ENCODE measurements at regions not wholly inside any gene's neighbourhood (a gene's known extent, or its start where the extent isn't known, plus 50 kb on each side); places are given as distances from the start of the nearest gene placed in this dataset.
"Not testable (repeated sequence)": the region's sequence is repeated elsewhere in the genome, so short reads cannot be mapped to it uniquely, and the experiment has no call there.

DNA sequence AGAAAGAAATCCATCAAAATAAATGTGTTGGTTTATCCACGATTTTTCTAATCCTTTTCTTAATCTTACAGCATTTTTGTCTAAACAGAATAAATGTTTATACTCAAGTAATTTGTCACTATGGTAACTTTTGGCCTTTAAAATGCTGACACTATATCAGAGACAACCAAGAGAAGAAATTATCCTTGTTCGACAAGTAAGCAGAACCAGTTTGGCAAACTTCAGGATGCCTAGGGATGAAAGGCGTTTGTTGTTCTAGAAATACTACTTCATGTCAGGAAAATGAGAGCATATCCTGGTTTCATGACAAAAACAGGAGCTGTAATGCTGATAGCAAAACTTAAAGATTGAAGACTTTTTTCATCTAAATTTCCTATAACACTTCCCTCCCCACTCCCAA is 308.0 kb upstream of the ATP11B start:
- in situ Hi-C loops (cut with HindIII; ENCODE audit: low sequenced_read_pairs), result no loop called here

DNA sequence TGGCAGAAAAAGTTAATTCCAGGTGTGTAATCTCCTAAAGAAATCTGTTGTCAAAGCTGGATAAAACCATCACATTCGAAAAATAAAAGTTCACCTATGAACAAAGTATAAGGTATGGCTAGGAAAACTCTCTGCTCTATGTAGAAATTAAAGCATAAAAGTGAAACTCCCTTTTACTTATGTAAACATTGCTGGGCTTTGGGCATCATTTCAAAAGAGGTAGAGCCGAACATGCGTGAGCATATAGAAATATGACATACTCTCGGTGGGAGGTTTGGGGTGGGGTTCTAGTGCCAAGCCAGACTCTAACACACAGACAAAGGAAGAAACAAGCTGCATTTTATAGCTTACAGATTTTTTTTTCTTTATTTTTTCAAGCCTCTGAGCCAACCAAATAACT is 306.8 kb upstream of the ATP11B start:
- in situ Hi-C loops (cut with HindIII; ENCODE audit: low sequenced_read_pairs), result no loop called here

DNA sequence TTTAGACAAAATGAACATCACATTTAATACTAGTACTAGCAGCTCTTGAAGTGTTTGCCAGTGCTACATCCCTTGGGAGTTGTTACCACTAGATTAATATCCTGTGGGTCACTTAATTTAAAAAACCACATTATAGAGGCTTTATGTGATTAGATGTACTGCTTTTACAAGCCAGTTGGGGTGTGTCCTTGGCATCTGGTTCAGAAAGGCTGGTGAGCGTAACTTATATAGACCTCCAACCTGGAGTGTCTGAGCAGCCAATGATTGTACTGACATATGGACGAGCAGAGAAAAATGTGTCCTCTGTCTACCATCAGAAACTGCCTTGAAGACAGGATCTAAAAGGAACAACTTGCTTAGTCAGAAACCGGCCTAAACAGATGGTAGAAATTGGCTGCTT is 306.2 kb upstream of the ATP11B start:
- in situ Hi-C loops (cut with HindIII; ENCODE audit: low sequenced_read_pairs), result no loop called here

- in situ Hi-C loops (cut with HindIII; ENCODE audit: low sequenced_read_pairs), result no loop called here
These were observed 305.7 kb upstream of the ATP11B start for GRCh38 chr3:182487611-182488010.

DNA sequence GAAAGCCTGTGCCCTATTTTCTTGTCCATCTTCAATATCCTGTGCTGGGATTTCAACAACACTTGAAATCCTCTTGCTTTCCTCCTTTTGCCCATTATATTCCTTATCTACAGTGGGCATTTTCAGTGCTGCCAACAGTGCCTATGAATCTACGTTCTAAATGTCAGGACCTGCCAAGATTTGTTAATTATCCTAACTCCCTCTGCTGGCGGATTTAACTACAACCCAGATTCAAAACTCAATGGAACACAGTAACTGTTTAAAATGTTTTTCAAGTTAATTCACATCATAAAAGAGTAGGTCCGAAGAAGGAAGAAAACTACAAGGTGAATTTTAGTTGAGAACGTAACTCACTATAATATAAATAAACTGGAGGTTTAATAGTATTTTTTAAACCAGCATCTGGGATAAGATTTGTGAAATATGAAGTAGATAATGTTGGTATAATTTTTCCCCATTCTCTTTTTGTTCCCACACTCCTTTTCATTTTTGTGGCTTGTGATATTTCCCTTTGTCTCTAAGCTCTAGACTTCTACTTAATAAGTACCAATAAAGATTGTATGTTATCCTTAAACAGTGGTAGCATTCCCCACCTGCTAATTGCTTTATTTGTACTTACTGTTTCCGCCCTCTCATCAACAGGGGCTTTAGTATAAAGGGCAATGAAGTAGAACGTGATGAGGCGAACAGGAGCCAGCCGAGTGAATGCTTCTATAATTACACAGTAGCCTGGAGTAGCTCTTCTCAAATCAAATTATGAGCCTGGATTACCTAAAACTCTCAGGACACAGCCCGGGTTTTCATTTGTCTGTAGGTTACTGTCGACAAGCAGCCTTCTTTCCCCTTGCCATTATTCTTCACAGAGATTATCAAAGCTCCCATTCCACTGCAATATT is 302.5 kb upstream of the ATP11B start:
- in situ Hi-C loops (cut with HindIII; ENCODE audit: low sequenced_read_pairs), result no loop called here

DNA sequence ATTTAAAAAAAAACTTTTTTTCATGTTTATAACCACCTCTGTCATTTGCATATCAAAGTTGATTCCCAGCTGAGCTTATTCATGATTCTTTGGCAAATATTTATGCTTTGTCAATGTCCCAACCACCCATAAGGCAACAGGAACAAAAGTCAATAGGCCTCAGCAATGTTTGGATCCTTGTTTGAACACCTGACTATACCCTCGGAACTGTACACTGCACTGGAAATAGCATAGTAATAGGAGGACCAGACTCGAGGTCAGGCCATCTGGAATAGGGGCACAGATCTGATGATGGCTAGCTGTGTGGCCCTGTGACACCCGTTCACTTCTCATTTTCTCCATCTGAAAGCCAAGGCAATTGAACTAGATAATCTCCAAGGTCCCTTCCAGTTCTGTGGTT is 301.7 kb upstream of the ATP11B start:
- in situ Hi-C loops (cut with HindIII; ENCODE audit: low sequenced_read_pairs), result no loop called here

- in situ Hi-C loops (cut with HindIII; ENCODE audit: low sequenced_read_pairs), result no loop called here
These were observed 300.8 kb upstream of the ATP11B start for GRCh38 chr3:182492536-182492935.

GRCh38 chr3:182500289-182500688 is 293.0 kb upstream of the ATP11B start:
- in situ Hi-C loops (cut with HindIII; ENCODE audit: low sequenced_read_pairs), result no loop called here

DNA sequence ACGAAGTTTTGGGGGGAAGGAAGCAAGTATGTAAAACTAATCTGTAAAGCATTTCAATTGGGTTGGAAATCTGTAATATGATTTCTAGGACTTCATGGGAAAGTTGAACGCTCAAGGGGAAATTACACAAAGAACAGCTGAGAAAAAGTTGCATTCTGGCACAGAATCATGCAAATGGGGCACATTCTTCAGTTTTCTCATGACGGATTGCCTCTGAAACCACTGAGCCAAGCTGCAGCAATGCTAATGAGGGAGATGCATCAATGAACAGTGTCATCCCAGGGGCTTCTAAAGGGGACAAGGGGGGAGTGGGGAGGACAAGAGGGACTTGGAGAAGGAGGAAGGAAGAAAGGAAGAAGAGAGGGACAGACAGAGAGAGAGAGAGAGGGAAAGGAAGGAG is 291.4 kb upstream of the ATP11B start:
- in situ Hi-C loops (cut with HindIII; ENCODE audit: low sequenced_read_pairs), result no loop called here

GRCh38 chr3:182503401-182503800 is 289.9 kb upstream of the ATP11B start:
- in situ Hi-C loops (cut with HindIII; ENCODE audit: low sequenced_read_pairs), result no loop called here

GRCh38 chr3:182508919-182509711 is 284.2 kb upstream of the ATP11B start:
- in situ Hi-C loops (cut with HindIII; ENCODE audit: low sequenced_read_pairs), result no loop called here

DNA sequence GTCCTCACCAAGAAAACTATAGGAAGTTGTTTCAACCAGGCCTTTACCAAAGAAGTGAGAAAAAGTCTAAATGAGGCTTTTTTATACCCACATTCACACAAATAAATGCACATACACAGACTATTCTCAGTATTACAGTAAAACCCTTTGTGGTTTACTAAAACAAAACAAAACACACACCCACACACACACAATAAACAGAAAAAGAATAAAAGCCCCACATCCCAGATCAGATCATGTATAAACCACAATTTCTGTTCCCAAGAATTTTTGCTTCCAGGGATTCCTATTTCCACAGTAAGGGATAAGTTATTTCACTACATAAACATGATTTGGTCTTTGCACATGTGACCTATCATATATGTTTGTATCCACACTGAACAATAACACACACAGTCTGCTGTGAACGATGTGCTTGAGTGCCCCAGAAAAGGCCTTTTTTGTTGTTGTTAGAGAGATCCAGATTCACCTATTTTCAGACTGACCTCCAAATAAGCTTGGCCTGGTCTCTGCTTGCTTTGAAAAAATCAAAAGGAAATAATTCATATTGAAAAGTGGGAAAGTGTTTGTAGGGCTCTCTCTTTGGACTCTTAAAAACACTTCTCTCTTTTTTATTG is 283.4 kb upstream of the ATP11B start:
- in situ Hi-C loops (cut with HindIII; ENCODE audit: low sequenced_read_pairs), result no loop called here

GRCh38 chr3:182514236-182514964 is 278.9 kb upstream of the ATP11B start:
- in situ Hi-C loops (cut with HindIII; ENCODE audit: low sequenced_read_pairs), result no loop called here

GRCh38 chr3:182516597-182517336 is 276.5 kb upstream of the ATP11B start:
- in situ Hi-C loops (cut with HindIII; ENCODE audit: low sequenced_read_pairs), result no loop called here

DNA sequence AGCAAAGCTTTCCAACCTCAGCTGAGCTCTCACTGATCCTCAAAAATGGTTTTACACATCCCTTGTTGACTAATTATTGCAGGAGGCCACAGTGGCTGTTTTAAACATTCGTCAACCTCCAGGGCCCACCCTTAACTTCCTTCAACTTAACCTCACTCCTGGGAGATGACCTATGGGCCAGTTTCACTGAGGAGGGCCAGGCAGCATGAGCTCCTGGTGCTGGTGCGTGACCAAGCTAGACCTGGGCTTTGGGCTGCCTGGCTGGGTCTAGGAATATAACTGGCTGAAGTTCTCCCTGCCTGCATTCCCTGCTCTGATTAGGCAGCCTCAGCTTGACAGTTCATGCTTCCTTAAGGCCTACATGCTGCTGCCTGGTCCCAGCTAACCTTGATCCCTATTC is 273.7 kb upstream of the ATP11B start:
- in situ Hi-C loops (cut with HindIII; ENCODE audit: low sequenced_read_pairs), result no loop called here

DNA sequence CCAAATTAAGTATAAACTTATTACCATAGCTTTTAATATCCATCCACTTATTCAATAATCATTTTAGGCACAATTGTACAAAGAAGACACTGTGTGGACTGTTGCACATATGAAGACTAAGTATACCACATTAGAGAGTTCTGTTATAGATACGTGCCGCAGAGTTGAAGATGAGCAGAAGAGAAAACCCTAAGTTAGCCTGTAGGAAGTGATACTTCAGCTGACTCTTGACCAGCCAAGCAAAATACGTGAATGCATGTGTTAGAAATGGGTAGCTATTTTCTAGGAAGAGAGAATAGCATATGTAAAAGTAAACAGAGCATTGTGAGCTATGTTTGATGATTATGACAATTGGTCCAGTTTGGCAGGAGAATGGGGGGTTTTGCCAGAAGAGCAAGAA is 272.0 kb upstream of the ATP11B start:
- in situ Hi-C loops (cut with HindIII; ENCODE audit: low sequenced_read_pairs), result no loop called here

DNA sequence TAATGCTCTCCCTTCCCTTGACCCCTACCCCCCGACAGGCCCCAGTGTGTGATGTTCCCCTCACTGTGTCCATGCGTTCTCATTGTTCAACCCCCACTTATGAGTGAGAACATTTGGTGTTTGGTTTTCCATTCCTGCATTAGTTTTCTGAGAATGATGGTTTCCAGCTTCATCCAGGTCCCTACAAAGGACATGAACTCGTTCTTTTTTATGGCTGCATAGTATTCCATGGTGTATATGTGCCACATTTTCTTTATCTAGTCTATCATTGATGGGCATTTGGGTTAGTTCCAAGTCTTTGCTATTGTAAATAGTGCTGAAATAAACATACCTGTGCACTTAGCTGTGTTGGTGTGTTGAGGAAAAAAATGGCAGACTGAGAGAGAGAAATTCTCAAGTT is 269.9 kb upstream of the ATP11B start:
- in situ Hi-C loops (cut with HindIII; ENCODE audit: low sequenced_read_pairs), result not testable (repeated sequence)

GRCh38 chr3:182523836-182524235 is 269.5 kb upstream of the ATP11B start:
- in situ Hi-C loops (cut with HindIII; ENCODE audit: low sequenced_read_pairs), result no loop called here

- in situ Hi-C loops (cut with HindIII; ENCODE audit: low sequenced_read_pairs), result no loop called here
These were observed 268.4 kb upstream of the ATP11B start for GRCh38 chr3:182524711-182525401.

Measured in endothelial cell of hepatic sinusoid (primary cell).